WTC11 (cell line): ENCODE measurements at regions not wholly inside any gene's neighbourhood (a gene's known extent, or its start where the extent isn't known, plus 50 kb on each side); places are given as distances from the start of the nearest gene placed in this dataset.

Source experiments
- ZNF423 ChIP-seq: fragments of 250-450 bp; sonication (Bioruptor Pico); IDR thresholded peaks from 2 replicates; pipeline ENCODE4 v2.1.2; 2022; ENCODE audit warnings: mild to moderate bottlenecking, moderate library complexity
- TF ChIP-seq, protein P1 (sequence below): sonication (generic); formaldehyde crosslinking; IDR thresholded peaks from 2 replicates; pipeline ENCODE4 v1.8.1; 2022; ENCODE audit warnings: missing genetic modification reagents, borderline replicate concordance

DNA sequence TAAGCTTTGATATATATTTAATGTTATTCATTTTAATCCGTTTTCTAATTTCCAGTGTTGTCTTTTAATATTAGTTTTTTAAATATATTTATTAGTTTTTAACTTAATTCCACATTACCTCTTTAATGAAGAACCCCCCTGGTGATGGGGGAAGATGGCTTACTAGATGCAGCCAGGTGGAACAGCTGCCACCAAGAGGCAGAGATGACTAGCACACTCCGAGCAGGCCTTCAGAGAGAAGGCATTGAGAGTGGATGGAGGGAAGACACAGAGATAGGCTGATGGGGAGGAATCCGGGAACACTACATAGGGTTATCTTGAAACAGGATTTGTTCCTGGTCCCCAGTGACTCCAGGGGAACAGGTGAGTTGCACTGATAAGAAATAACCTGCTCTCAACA lies 771.6 kb downstream of the LRFN5 start:
- no peak for TF ChIP-seq ZNF423 (CRISPR knock-in tag)
- TF ChIP-seq, protein P1, sequence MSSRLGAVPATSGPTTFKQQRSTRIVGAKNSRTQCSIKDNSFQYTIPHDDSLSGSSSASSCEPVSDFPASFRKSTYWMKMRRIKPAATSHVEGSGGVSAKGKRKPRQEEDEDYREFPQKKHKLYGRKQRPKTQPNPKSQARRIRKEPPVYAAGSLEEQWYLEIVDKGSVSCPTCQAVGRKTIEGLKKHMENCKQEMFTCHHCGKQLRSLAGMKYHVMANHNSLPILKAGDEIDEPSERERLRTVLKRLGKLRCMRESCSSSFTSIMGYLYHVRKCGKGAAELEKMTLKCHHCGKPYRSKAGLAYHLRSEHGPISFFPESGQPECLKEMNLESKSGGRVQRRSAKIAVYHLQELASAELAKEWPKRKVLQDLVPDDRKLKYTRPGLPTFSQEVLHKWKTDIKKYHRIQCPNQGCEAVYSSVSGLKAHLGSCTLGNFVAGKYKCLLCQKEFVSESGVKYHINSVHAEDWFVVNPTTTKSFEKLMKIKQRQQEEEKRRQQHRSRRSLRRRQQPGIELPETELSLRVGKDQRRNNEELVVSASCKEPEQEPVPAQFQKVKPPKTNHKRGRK (CRISPR knock-in tag) = no peak
